Body of pancreas (tissue), 4 donors: ENCODE measurements at regions not wholly inside any gene's neighbourhood (a gene's known extent, or its start where the extent isn't known, plus 50 kb on each side); places are given as distances from the start of the nearest gene placed in this dataset.

Source experiments
- ATAC-seq: fragments of 150-250 bp; one replicate; pipeline ENCODE4 v1.9.1; 2016
- DNase-seq, 4 donors: peaks; one replicate each; pipeline ENCODE4 v3.0.0-alpha.2; 2019
- H3K27ac ChIP-seq, 4 donors: fragments of 200-600 bp; sonication (generic); 1 replicate in 3 of 4; 2 replicates in 1 of 4; pipeline versions ENCODE4 v1.5.1 to v1.6.1; 2016 to 2019; ENCODE audit warnings: mild to moderate bottlenecking in 1 of 4, mixed read lengths in 1 of 4, moderate library complexity in 1 of 4
- H3K27me3 ChIP-seq, 2 donors: fragments of 200-600 bp; sonication (generic); one replicate each; pipeline ENCODE4 v1.6.0; 2016; ENCODE audit warnings: mild to moderate bottlenecking in 1 of 2
- H3K36me3 ChIP-seq, 2 donors: fragments of 200-600 bp; sonication (generic); replicated peaks in 1 of 2; 2 replicates each; pipeline ENCODE4 v1.5.1; 2016; ENCODE audit warnings: low read depth in 2 of 2; ENCODE audit not compliant: insufficient read depth in 1 of 2
- H3K4me1 ChIP-seq: fragments of 200-600 bp; sonication (generic); one replicate; pipeline ENCODE4 v1.6.0; 2016
- H3K4me3 ChIP-seq, 2 donors: fragments of 200-600 bp; sonication (generic); 1 replicate in 1 of 2; 2 replicates in 1 of 2; pipeline ENCODE4 v1.5.1; 2016 to 2019
- H3K9me3 ChIP-seq, 3 donors: fragments of 200-600 bp; sonication (generic); 1 replicate in 2 of 3; 2 replicates in 1 of 3; pipeline ENCODE4 v1.5.1; 2016
- POLR2A ChIP-seq, 3 donors: fragments of 450-650 bp; IDR thresholded peaks; one replicate each; pipeline ENCODE4 v1.6.1; 2016; ENCODE audit warnings: antibody characterized with exemption in 3 of 3, mild to moderate bottlenecking in 2 of 3
- WGBS, 2 donors: methylation state at CpG; one replicate each; pipeline ENCODE4 v1.1.5; 2017; 5-methylcytosine and 5-hydroxymethylcytosine counted together
- intact Hi-C: fragments of 100-400 bp; cut with DNase I; formaldehyde crosslinking; loops from one replicate; pipeline ENCODE4 v1.15.1; 2023
- TF ChIP-seq, protein P1 (sequence below), 7 experiments: fragments of 450-650 bp in 4 of 7; fragments of 200-600 bp in 3 of 7; sonication (generic) in 3 of 7; IDR thresholded peaks; one replicate each; pipeline ENCODE4 v1.5.1; 2016 to 2019; ENCODE audit warnings: antibody characterized with exemption in 7 of 7

- intact Hi-C loops: no loop called here
- Histone ChIP-seq H3K9me3 (no peaks in the 10 kb centered on the region), H3K27me3 (no peaks in the 10 kb centered on the region), H3K4me3 (no peak overlapping the region), H3K4me1 (no peaks in the 10 kb centered on the region), H3K27ac (no peak overlapping the region), H3K36me3 (no peaks in the 10 kb centered on the region)
- no peak for ATAC-seq
- WGBS, 2 donors: 45 to 47% methylated on average over 6 of the region's 6 CpGs
- no peak for TF ChIP-seq POLR2A (IDR thresholded peaks at IDR 0.05)
- TF ChIP-seq, protein P1, sequence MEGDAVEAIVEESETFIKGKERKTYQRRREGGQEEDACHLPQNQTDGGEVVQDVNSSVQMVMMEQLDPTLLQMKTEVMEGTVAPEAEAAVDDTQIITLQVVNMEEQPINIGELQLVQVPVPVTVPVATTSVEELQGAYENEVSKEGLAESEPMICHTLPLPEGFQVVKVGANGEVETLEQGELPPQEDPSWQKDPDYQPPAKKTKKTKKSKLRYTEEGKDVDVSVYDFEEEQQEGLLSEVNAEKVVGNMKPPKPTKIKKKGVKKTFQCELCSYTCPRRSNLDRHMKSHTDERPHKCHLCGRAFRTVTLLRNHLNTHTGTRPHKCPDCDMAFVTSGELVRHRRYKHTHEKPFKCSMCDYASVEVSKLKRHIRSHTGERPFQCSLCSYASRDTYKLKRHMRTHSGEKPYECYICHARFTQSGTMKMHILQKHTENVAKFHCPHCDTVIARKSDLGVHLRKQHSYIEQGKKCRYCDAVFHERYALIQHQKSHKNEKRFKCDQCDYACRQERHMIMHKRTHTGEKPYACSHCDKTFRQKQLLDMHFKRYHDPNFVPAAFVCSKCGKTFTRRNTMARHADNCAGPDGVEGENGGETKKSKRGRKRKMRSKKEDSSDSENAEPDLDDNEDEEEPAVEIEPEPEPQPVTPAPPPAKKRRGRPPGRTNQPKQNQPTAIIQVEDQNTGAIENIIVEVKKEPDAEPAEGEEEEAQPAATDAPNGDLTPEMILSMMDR (IDR thresholded peaks at IDR 0.05): no peak
- no peak for DNase-seq
These were observed 534.2 kb upstream of the ZWINT start for GRCh38 chr10:56895306-56895705.

DNA sequence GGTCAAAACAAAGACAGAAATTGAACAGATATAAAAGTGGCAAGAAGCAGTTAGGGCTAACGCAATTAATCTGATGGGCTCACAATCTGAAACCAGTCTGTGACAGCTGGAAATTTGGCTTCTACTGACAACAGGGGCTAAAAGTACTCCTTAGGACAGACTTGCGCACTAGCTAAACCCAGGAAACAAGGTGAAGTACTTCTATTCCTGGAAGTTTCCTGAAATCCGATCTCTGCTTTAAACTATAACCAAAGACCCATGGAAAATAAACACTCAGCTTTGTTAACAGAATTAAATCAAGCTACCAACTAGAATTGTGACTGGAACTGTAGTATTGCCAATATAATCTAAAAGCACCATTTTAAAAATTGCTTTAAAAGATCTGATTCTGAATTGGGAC, 520.2 kb upstream of the ZWINT start:
- DNase-seq (no peak), ATAC-seq (no peak)
- Histone ChIP-seq H3K27me3 (no peaks in the 10 kb centered on the region), H3K27ac (no peak overlapping the region), H3K4me3 (no peak overlapping the region), H3K9me3 (no peaks in the 10 kb centered on the region), H3K4me1 (no peaks in the 10 kb centered on the region), H3K36me3 (no peaks in the 10 kb centered on the region)
- intact Hi-C loops: no loop called here
- TF ChIP-seq, protein P1 (IDR thresholded peaks at IDR 0.05): no peak
- no peak for TF ChIP-seq POLR2A (IDR thresholded peaks at IDR 0.05)
- 26 to 33% methylated on average over 3 of the region's 3 CpGs for WGBS, 2 donors

DNA sequence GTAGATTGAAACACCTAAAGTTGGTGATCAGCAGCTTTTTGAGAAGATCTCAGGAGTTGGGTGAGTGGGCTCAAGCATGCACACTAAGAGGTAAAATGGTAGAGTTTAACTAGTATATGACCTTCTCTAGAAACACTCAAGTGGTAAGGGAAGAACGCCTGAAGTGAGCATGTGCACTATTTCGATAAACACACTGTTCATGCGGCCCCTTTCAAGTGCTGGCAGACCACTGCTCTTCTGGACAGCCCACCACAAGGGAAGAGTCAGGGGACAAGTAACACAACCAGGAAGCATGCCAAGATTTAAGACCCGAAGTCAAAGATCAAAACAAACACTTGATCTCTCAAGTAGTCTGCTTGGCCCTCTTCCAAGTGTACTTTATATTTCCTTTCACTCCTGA, 519.5 kb upstream of the ZWINT start:
- TF ChIP-seq, protein P1 (IDR thresholded peaks at IDR 0.05): no peak
- no peak for TF ChIP-seq POLR2A (IDR thresholded peaks at IDR 0.05)
- no peaks in the 10 kb centered on the region for H3K36me3 ChIP-seq
- no peak for ATAC-seq
- no peak overlapping the region for H3K27ac ChIP-seq
- H3K27me3 ChIP-seq: no peaks in the 10 kb centered on the region
- no peak for DNase-seq
- no peaks in the 10 kb centered on the region for H3K9me3 ChIP-seq
- WGBS, 2 donors: 55 to 57% methylated on average over 4 of the region's 4 CpGs
- H3K4me3 ChIP-seq: no peak overlapping the region
- no peaks in the 10 kb centered on the region for H3K4me1 ChIP-seq
- intact Hi-C loops: no loop called here

DNA sequence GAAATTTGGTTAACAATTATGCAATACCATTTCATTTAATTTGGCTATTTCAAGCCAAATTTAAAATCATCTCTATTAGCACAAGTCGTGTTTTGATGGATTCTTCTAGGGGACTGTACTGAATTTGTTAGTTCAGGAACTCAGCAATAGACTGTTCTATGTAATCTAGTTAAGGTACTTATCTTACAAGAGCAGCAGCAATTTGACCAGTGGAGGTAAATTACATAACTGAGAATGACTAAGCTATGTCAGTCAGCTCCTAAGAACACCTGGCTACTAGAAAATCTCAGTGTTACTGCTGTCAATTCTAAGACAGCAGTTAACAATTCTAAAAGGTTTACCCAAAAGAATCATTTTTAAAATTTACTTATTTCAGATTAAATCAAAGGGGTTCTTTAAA, 513.9 kb upstream of the ZWINT start:
- Histone ChIP-seq H3K9me3 (no peaks in the 10 kb centered on the region), H3K4me1 (no peaks in the 10 kb centered on the region), H3K36me3 (no peaks in the 10 kb centered on the region), H3K27ac (no peak overlapping the region), H3K27me3 (no peaks in the 10 kb centered on the region), H3K4me3 (no peak overlapping the region)
- ATAC-seq (no peak), DNase-seq (no peak)
- WGBS, 2 donors: 15 to 20% methylated on average over 1 of the region's 1 CpG
- intact Hi-C loops: no loop called here
- TF ChIP-seq POLR2A (IDR thresholded peaks at IDR 0.05): no peak

GRCh38 chr10:56871160-56871668, 510.2 kb upstream of the ZWINT start:
- no peak for ATAC-seq
- Histone ChIP-seq H3K27ac (no peak overlapping the region), H3K36me3 (no peaks in the 10 kb centered on the region), H3K9me3 (no peaks in the 10 kb centered on the region), H3K4me1 (no peaks in the 10 kb centered on the region), H3K27me3 (no peaks in the 10 kb centered on the region), H3K4me3 (no peak overlapping the region)
- intact Hi-C loops: no loop called here
- TF ChIP-seq, protein P1 (IDR thresholded peaks at IDR 0.05): no peak
- DNase-seq: no peak
